Sigmoid colon (tissue), 6 donors: ENCODE measurements at regions not wholly inside any gene's neighbourhood (a gene's known extent, or its start where the extent isn't known, plus 50 kb on each side); places are given as distances from the start of the nearest gene placed in this dataset.

Experiments used
- DNase-seq: peaks from one replicate; pipeline ENCODE4 v3.0.0-alpha.2; 2019
- H3K27ac ChIP-seq, 4 donors: fragments of 200-600 bp; sonication (generic); one replicate each; pipeline ENCODE4 v1.5.1; 2016 to 2019; ENCODE audit warnings: mild to moderate bottlenecking in 1 of 4
- H3K27me3 ChIP-seq, 3 donors: fragments of 200-600 bp; sonication (generic); one replicate each; pipeline ENCODE4 v1.5.1; 2019; ENCODE audit warnings: mild to moderate bottlenecking in 1 of 3
- H3K36me3 ChIP-seq, 4 donors: fragments of 200-600 bp; sonication (generic); one replicate each; pipeline ENCODE4 v1.5.1; 2016 to 2019
- H3K4me1 ChIP-seq, 4 donors: fragments of 200-600 bp; sonication (generic); one replicate each; pipeline ENCODE4 v1.5.1; 2017 to 2019
- H3K4me3 ChIP-seq, 4 donors: fragments of 200-600 bp; sonication (generic); one replicate each; pipeline ENCODE4 v1.5.1; 2017 to 2019; ENCODE audit warnings: mild to moderate bottlenecking in 2 of 4, moderate library complexity in 1 of 4
- H3K9me3 ChIP-seq, 4 donors: fragments of 200-600 bp in 3 of 4; sonication (generic) in 3 of 4; one replicate each; pipeline versions ENCODE4 v1.5.1 to v1.6.1; 2013 to 2019
- EP300 ChIP-seq, 4 donors: sonication (generic); formaldehyde crosslinking; IDR thresholded peaks; one replicate each; pipeline ENCODE4 v1.6.1; 2017; ENCODE audit warnings: antibody characterized with exemption in 4 of 4
- POLR2A ChIP-seq, 2 donors: fragments of 450-650 bp; IDR thresholded peaks; one replicate each; pipeline ENCODE4 v1.6.1; 2016; ENCODE audit warnings: antibody characterized with exemption in 2 of 2, mild to moderate bottlenecking in 2 of 2, moderate library complexity in 2 of 2
- POLR2AphosphoS5 ChIP-seq, 4 donors: sonication (generic); formaldehyde crosslinking; IDR thresholded peaks; one replicate each; pipeline ENCODE4 v1.6.1; 2017; ENCODE audit warnings: antibody characterized with exemption in 4 of 4
- WGBS, 2 donors: extraction: QIAGEN DNeasy Blood & Tissue Kit; methylation state at CpG; one replicate each; pipeline ENCODE4 v1.1.7; 2013; 5-methylcytosine and 5-hydroxymethylcytosine counted together
- intact Hi-C: fragments of 100-400 bp; cut with DNase I; formaldehyde crosslinking; loops from one replicate; pipeline ENCODE4 v1.15.1; 2023
- TF ChIP-seq, protein P1 (sequence below), 4 experiments: fragments of 450-650 bp in 3 of 4; fragments of 200-600 bp in 1 of 4; IDR thresholded peaks; one replicate each; pipeline ENCODE4 v1.5.1; 2016 to 2019; ENCODE audit warnings: antibody characterized with exemption in 4 of 4, mild to moderate bottlenecking in 3 of 4, moderate library complexity in 2 of 4
- donor health status: healthy with polysubstance abuse.
- donor health status: healthy.

DNA sequence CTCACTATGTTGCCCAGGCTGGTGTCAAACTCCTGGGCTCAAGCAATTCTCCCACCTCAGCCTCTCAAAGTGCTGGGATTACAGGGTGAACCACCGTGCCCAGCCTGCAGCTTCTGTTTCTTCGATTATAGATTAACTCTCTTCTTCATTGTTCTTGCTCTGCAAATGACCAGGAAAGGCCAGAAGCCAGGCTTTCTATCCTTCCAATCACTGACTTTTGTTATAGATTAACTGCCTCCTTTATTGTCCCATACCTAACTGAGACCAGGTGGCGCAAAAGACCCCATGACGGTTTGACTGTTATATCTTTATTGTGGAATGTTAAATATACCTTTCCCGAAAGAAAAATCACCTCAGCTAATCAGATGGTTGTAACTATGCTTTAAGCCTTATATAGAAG lies 196.9 kb downstream of the MREG start:
- H3K9me3 ChIP-seq: peaks cover 0 to 5% (median 0%) of the 10 kb centered on the region in 4 donors
- no peak for TF ChIP-seq POLR2A (IDR thresholded peaks at IDR 0.05)
- TF ChIP-seq, protein P1, sequence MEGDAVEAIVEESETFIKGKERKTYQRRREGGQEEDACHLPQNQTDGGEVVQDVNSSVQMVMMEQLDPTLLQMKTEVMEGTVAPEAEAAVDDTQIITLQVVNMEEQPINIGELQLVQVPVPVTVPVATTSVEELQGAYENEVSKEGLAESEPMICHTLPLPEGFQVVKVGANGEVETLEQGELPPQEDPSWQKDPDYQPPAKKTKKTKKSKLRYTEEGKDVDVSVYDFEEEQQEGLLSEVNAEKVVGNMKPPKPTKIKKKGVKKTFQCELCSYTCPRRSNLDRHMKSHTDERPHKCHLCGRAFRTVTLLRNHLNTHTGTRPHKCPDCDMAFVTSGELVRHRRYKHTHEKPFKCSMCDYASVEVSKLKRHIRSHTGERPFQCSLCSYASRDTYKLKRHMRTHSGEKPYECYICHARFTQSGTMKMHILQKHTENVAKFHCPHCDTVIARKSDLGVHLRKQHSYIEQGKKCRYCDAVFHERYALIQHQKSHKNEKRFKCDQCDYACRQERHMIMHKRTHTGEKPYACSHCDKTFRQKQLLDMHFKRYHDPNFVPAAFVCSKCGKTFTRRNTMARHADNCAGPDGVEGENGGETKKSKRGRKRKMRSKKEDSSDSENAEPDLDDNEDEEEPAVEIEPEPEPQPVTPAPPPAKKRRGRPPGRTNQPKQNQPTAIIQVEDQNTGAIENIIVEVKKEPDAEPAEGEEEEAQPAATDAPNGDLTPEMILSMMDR (IDR thresholded peaks at IDR 0.05): no peak
- TF ChIP-seq POLR2AphosphoS5 (IDR thresholded peaks at IDR 0.05): no peak
- H3K36me3 ChIP-seq: no peaks in the 10 kb centered on the region
- intact Hi-C loops: no loop called here
- 17 to 70% methylated on average over 5 of the region's 5 CpGs for WGBS, 2 donors
- no peaks in the 10 kb centered on the region for H3K4me1 ChIP-seq
- H3K4me3 ChIP-seq: no peak overlapping the region
- no peak overlapping the region for H3K27ac ChIP-seq
- DNase-seq: no peak
- H3K27me3 ChIP-seq: no peaks in the 10 kb centered on the region

DNA sequence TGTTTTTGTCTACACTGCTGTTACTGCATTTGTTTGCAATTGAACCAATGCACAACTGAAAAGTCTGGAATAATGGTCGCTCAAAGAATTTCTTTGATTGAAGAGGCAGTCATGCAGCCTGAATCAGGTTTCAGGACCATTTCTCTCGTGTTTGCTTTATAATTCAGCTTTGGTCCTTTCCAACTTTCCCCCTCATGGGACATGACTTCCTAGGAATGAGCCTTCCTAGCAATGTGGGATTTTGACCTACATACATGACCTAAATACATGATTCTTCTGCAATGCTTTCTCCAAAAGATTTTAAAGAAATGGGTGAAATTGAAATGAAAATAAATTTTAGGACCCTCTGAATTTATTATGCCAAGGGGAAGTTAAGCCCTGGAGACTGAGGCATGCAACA lies 197.4 kb downstream of the MREG start:
- H3K9me3 ChIP-seq: peaks cover 0 to 3% (median 0%) of the 10 kb centered on the region in 4 donors
- H3K4me3 ChIP-seq: no peak overlapping the region
- intact Hi-C loops: no loop called here
- H3K27me3 ChIP-seq: no peaks in the 10 kb centered on the region
- no peaks in the 10 kb centered on the region for H3K4me1 ChIP-seq
- 56 to 75% methylated on average over 2 of the region's 2 CpGs for WGBS, 2 donors
- no peak for DNase-seq
- H3K27ac ChIP-seq: no peak overlapping the region
- TF ChIP-seq EP300 (IDR thresholded peaks at IDR 0.05) (no peak), POLR2AphosphoS5 (IDR thresholded peaks at IDR 0.05) (no peak), POLR2A (IDR thresholded peaks at IDR 0.05) (no peak)
- TF ChIP-seq, protein P1 (IDR thresholded peaks at IDR 0.05): no peak
- H3K36me3 ChIP-seq: no peaks in the 10 kb centered on the region

DNA sequence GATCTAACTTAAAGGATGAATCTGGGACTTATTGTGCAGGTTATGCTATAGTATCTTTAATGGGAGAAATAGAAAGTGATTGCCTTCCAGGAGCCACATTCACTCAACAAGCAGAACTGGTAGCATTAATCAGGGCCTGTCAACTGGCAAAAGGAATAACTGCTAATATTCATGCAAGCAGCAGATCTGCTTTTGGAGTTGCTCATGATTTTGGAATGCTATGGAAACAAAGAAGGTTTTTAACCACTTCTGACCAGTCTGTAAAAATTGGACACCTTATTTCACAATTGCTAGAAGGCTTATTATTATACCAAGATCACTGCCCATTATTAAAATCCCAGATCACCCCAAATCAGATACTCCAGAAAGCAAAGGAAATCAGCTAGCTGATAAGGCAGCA lies 200.4 kb downstream of the MREG start:
- no peaks in the 10 kb centered on the region for H3K36me3 ChIP-seq
- no peak overlapping the region for H3K4me3 ChIP-seq
- intact Hi-C loops: no loop called here
- no peaks in the 10 kb centered on the region for H3K4me1 ChIP-seq
- no peaks in the 10 kb centered on the region for H3K9me3 ChIP-seq
- H3K27ac ChIP-seq: no peak overlapping the region
- TF ChIP-seq EP300 (IDR thresholded peaks at IDR 0.05): no peak
- H3K27me3 ChIP-seq: no peaks in the 10 kb centered on the region
- DNase-seq: no peak

DNA sequence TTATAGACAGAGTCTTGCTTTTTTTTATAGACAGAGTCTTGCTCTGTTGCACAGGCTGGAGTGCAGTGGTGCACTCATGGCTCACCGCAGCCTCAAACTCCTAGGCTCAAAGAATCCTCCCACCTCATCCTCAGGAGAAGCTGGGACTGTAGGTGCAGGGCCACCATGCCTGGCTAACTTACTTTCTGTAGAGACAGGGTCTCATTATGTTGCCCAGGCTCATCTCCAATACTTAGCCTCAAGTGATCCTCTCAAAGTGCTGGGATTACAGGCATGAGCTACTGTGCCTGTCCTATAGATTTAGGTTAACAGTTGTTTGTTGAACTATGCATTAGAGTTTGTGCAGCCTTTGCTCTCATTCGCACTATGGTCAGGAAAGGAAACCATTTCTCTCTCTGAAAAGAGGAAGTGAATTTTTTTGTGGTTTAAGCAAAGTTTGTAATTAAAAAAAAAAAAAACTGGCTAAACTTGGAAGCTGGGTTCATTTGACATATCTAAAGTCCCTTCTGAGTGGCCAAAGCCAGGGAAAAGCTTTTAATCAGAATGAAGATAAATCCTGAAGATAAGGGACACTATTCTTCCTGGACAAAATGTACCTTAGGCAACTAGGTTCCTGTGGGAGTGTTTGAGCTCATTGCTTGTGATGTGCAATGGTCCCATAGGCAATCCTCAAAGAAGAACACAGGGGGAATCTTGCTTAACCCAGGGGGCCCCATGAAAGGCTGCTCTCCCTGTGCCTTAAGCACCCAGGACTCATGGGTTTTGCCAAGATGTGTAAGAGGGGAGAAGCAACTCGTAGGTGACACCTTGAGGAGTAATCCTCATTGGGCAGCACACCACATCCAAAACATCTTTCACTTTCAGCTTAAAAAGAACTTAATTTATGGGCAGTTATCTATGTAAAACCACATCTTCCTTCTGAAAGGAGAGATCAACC lies 201.7 kb downstream of the MREG start:
- H3K36me3 ChIP-seq: no peaks in the 10 kb centered on the region
- no peak overlapping the region for H3K4me3 ChIP-seq
- intact Hi-C loops: no loop called here
- H3K27me3 ChIP-seq: no peaks in the 10 kb centered on the region
- no peak overlapping the region for H3K27ac ChIP-seq
- no peak for DNase-seq
- H3K4me1 ChIP-seq: no peaks in the 10 kb centered on the region
- H3K9me3 ChIP-seq: no peaks in the 10 kb centered on the region
- 51 to 91% methylated on average over 3 of the region's 3 CpGs for WGBS, 2 donors
- TF ChIP-seq EP300 (IDR thresholded peaks at IDR 0.05) (no peak), POLR2A (IDR thresholded peaks at IDR 0.05) (no peak), POLR2AphosphoS5 (IDR thresholded peaks at IDR 0.05) (no peak)
- TF ChIP-seq, protein P1 (IDR thresholded peaks at IDR 0.05): no peak

DNA sequence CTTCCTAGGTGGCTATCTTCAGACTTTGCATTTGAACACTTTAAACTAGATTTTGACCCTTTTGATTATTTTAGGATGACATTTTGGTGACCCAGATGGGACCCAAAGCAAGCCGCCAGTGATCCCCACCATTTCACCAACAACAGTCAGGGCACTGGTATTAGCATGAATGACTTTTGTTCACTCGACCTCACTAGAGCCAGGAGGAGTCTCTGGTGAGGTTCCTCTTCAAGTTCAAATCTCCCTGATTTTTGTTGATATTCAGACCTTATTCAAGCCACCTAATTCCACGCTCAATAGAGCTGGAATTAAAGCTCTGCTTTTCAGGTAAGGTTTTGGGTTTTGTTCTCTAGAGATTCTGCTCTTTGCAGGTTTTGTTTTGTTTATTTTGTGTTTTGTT lies 202.3 kb downstream of the MREG start:
- no peak for DNase-seq
- 84 to 93% methylated on average over 3 of the region's 3 CpGs for WGBS, 2 donors
- Histone ChIP-seq H3K27ac (no peak overlapping the region), H3K4me3 (no peak overlapping the region), H3K27me3 (no peaks in the 10 kb centered on the region), H3K36me3 (no peaks in the 10 kb centered on the region), H3K4me1 (no peaks in the 10 kb centered on the region), H3K9me3 (no peaks in the 10 kb centered on the region)
- intact Hi-C loops: no loop called here
- no peak for TF ChIP-seq POLR2A (IDR thresholded peaks at IDR 0.05)
- TF ChIP-seq EP300 (IDR thresholded peaks at IDR 0.05): no peak
- TF ChIP-seq POLR2AphosphoS5 (IDR thresholded peaks at IDR 0.05): no peak
- TF ChIP-seq, protein P1 (IDR thresholded peaks at IDR 0.05): no peak
